ENCODE measurements at regions not wholly inside any gene's neighbourhood (a gene's known extent, or its start where the extent isn't known, plus 50 kb on each side); places are given as distances from the start of the nearest gene placed in this dataset.

DNA sequence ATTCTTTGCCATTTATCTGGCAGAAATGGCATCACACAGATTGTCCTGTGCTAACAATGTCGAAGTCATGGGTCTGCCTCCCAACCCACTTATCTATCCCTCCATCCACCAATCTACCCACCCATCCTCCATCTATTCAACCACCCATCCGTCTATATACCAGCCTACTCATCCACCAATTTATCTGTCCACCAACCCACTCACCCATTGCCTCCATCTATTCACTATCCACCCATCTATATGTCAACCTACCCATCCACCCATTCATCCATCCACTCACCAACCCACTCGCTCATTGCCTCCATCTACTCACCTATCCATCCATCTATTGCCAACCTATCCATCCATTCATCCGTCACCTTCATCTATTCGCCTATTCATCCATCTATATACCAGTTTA lies 521.2 kb downstream of the SHQ1 start:
- no peaks in the 10 kb centered on the region for H3K27me3 ChIP-seq
- H3K9me3 ChIP-seq, result no peaks in the 10 kb centered on the region
- H3K27ac ChIP-seq, result no peak overlapping the region
- H3K4me1 ChIP-seq, result peaks cover 0 to 16% (median 10%) of the 10 kb centered on the region in 3 donors
- no peak for ATAC-seq
- H3K4me3 ChIP-seq, result no peak overlapping the region
- H3K36me3 ChIP-seq, result no peaks in the 10 kb centered on the region
- 93 to 98% methylated on average over 5 of the region's 5 CpGs for WGBS, 2 donors (ENCODE audit: low coverage in 1 of 2)
- TF ChIP-seq EP300 (IDR thresholded peaks at IDR 0.05) (no peak), POLR2A (IDR thresholded peaks at IDR 0.05) (no peak), CTCF (IDR thresholded peaks at IDR 0.05) (no peak), POLR2AphosphoS5 (IDR thresholded peaks at IDR 0.05) (no peak)

- Histone ChIP-seq H3K4me3 (no peak overlapping the region), H3K36me3 (no peaks in the 10 kb centered on the region), H3K27me3 (no peaks in the 10 kb centered on the region), H3K4me1 (peaks cover 0 to 6% (median 4%) of the 10 kb centered on the region in 3 donors), H3K27ac (no peak overlapping the region), H3K9me3 (no peaks in the 10 kb centered on the region)
- TF ChIP-seq EP300 (IDR thresholded peaks at IDR 0.05), result no peak
- no peak for TF ChIP-seq POLR2A (IDR thresholded peaks at IDR 0.05)
- TF ChIP-seq POLR2AphosphoS5 (IDR thresholded peaks at IDR 0.05), result no peak
- no peak for TF ChIP-seq CTCF (IDR thresholded peaks at IDR 0.05)
- no peak for ATAC-seq
- WGBS, 2 donors (ENCODE audit: low coverage in 1 of 2), result 84 to 90% methylated on average over 2 to 3 of the region's 3 CpGs
These were observed 523.9 kb downstream of the SHQ1 start for GRCh38 chr3:72324253-72324811.

GRCh38 chr3:72323773-72324172 lies 524.5 kb downstream of the SHQ1 start:
- no peak for ATAC-seq

GRCh38 chr3:72322264-72322976 lies 525.8 kb downstream of the SHQ1 start:
- Histone ChIP-seq H3K27ac (no peak overlapping the region), H3K36me3 (no peaks in the 10 kb centered on the region), H3K4me1 (peaks cover 0 to 19% (median 10%) of the 10 kb centered on the region in 3 donors), H3K4me3 (no peak overlapping the region), H3K9me3 (no peaks in the 10 kb centered on the region), H3K27me3 (no peaks in the 10 kb centered on the region)
- WGBS, 2 donors (ENCODE audit: low coverage in 1 of 2), result 78 to 97% methylated on average over 3 to 5 of the region's 11 CpGs
- TF ChIP-seq POLR2AphosphoS5 (IDR thresholded peaks at IDR 0.05), result no peak
- TF ChIP-seq CTCF (IDR thresholded peaks at IDR 0.05), result no peak
- TF ChIP-seq EP300 (IDR thresholded peaks at IDR 0.05), result no peak
- no peak for TF ChIP-seq POLR2A (IDR thresholded peaks at IDR 0.05)
- no peak for ATAC-seq

More at GRCh38 chr3:72323773-72324172, 524.5 kb downstream of the SHQ1 start:
- no peak overlapping the region for H3K4me3 ChIP-seq
- peaks cover 0 to 6% (median under 1%) of the 10 kb centered on the region in 3 donors for H3K4me1 ChIP-seq
- H3K9me3 ChIP-seq, result no peaks in the 10 kb centered on the region
- no peak for TF ChIP-seq EP300 (IDR thresholded peaks at IDR 0.05)
- no peak for TF ChIP-seq CTCF (IDR thresholded peaks at IDR 0.05)
- no peak for TF ChIP-seq POLR2A (IDR thresholded peaks at IDR 0.05)
- TF ChIP-seq POLR2AphosphoS5 (IDR thresholded peaks at IDR 0.05), result no peak
- H3K27me3 ChIP-seq, result no peaks in the 10 kb centered on the region
- H3K27ac ChIP-seq, result no peak overlapping the region
- 91 to 92% methylated on average over 6 of the region's 6 CpGs for WGBS, 2 donors (ENCODE audit: low coverage in 1 of 2)
- H3K36me3 ChIP-seq, result no peaks in the 10 kb centered on the region

- no peak for ATAC-seq
- Histone ChIP-seq H3K9me3 (no peaks in the 10 kb centered on the region), H3K27me3 (no peaks in the 10 kb centered on the region), H3K4me1 (peaks cover 0 to 25% (median 10%) of the 10 kb centered on the region in 3 donors), H3K36me3 (no peaks in the 10 kb centered on the region), H3K27ac (no peak overlapping the region), H3K4me3 (no peak overlapping the region)
- TF ChIP-seq POLR2A (IDR thresholded peaks at IDR 0.05) (no peak), EP300 (IDR thresholded peaks at IDR 0.05) (no peak), POLR2AphosphoS5 (IDR thresholded peaks at IDR 0.05) (no peak)
- 75 to 83% methylated on average over 1 to 3 of the region's 3 CpGs for WGBS, 2 donors (ENCODE audit: low coverage in 1 of 2)
These were observed 527.3 kb downstream of the SHQ1 start for GRCh38 chr3:72320955-72321303.

Measured in gastroesophageal sphincter (tissue), 4 donors.